ENCODE measurements at regions not wholly inside any gene's neighbourhood (a gene's known extent, or its start where the extent isn't known, plus 50 kb on each side); places are given as distances from the start of the nearest gene placed in this dataset.

GRCh38 chr21:19013916-19014315 is 610.3 kb upstream of the TMPRSS15 start:
- ATAC-seq (ENCODE audit: insufficient read depth, low FRiP score) (no peak), DNase-seq (no peak)
- Histone ChIP-seq H3K36me3 (ENCODE audit: control insufficient read depth in 4 of 4, insufficient read depth in 4 of 4, low read length in 4 of 4) (no peaks in the 10 kb centered on the region), H3K9ac (ENCODE audit: insufficient read depth in 1 of 2, low read length in 2 of 2) (no peak overlapping the region), H3K4me1 (ENCODE audit: control insufficient read depth in 5 of 5, insufficient read depth in 5 of 5, low read length in 5 of 5) (peaks cover 0 to 5% (median 2%) of the 10 kb centered on the region in 5 donors), H3K27me3 (ENCODE audit: control insufficient read depth in 3 of 3, insufficient read depth in 3 of 3, low read length in 2 of 3) (no peaks in the 10 kb centered on the region), H3K27ac (ENCODE audit: low read depth in 1 of 2, low read length in 1 of 2) (no peak overlapping the region), H3K4me3 (no peak overlapping the region), H3K9me3 (ENCODE audit: control insufficient read depth in 4 of 4, insufficient read depth in 3 of 4, low read length in 3 of 4) (no peaks in the 10 kb centered on the region)
- WGBS, 2 donors: 79 to 81% methylated on average over 3 of the region's 3 CpGs
- no peak for TF ChIP-seq CTCF (IDR thresholded peaks at IDR 0.05; ENCODE audit: control extremely low read depth, extremely low read depth)

- Histone ChIP-seq H3K36me3 (ENCODE audit: control insufficient read depth in 4 of 4, insufficient read depth in 4 of 4, low read length in 4 of 4) (no peaks in the 10 kb centered on the region), H3K27me3 (ENCODE audit: control insufficient read depth in 3 of 3, insufficient read depth in 3 of 3, low read length in 2 of 3) (no peaks in the 10 kb centered on the region), H3K9me3 (ENCODE audit: control insufficient read depth in 4 of 4, insufficient read depth in 3 of 4, low read length in 3 of 4) (no peaks in the 10 kb centered on the region), H3K4me3 (no peak overlapping the region), H3K27ac (ENCODE audit: low read depth in 1 of 2, low read length in 1 of 2) (no peak overlapping the region), H3K4me1 (ENCODE audit: control insufficient read depth in 5 of 5, insufficient read depth in 5 of 5, low read length in 5 of 5) (no peaks in the 10 kb centered on the region), H3K9ac (ENCODE audit: insufficient read depth in 1 of 2, low read length in 2 of 2) (no peak overlapping the region)
- DNase-seq: no peak
- ATAC-seq (ENCODE audit: insufficient read depth, low FRiP score): no peak
- TF ChIP-seq CTCF (IDR thresholded peaks at IDR 0.05; ENCODE audit: control extremely low read depth, extremely low read depth): no peak
- WGBS, 2 donors: 66 to 71% methylated on average over 3 of the region's 3 CpGs
Measured at GRCh38 chr21:19018529-19018928, 614.9 kb upstream of the TMPRSS15 start.

GRCh38 chr21:19022978-19023377 is 619.4 kb upstream of the TMPRSS15 start:
- no peak for TF ChIP-seq CTCF (IDR thresholded peaks at IDR 0.05; ENCODE audit: control extremely low read depth, extremely low read depth)
- no peak overlapping the region for H3K27ac ChIP-seq (ENCODE audit: low read depth in 1 of 2, low read length in 1 of 2)
- ATAC-seq (ENCODE audit: insufficient read depth, low FRiP score): no peak
- H3K4me3 ChIP-seq: no peak overlapping the region
- no peaks in the 10 kb centered on the region for H3K27me3 ChIP-seq (ENCODE audit: control insufficient read depth in 3 of 3, insufficient read depth in 3 of 3, low read length in 2 of 3)
- H3K9ac ChIP-seq (ENCODE audit: insufficient read depth in 1 of 2, low read length in 2 of 2): no peak overlapping the region
- DNase-seq: no peak
- peaks cover 0 to 2% (median 0%) of the 10 kb centered on the region in 5 donors for H3K4me1 ChIP-seq (ENCODE audit: control insufficient read depth in 5 of 5, insufficient read depth in 5 of 5, low read length in 5 of 5)
- H3K36me3 ChIP-seq (ENCODE audit: control insufficient read depth in 4 of 4, insufficient read depth in 4 of 4, low read length in 4 of 4): no peaks in the 10 kb centered on the region
- 90 to 97% methylated on average over 4 of the region's 4 CpGs for whole genome bisulfite sequencing, 2 donors
- no peaks in the 10 kb centered on the region for H3K9me3 ChIP-seq (ENCODE audit: control insufficient read depth in 4 of 4, insufficient read depth in 3 of 4, low read length in 3 of 4)

DNA sequence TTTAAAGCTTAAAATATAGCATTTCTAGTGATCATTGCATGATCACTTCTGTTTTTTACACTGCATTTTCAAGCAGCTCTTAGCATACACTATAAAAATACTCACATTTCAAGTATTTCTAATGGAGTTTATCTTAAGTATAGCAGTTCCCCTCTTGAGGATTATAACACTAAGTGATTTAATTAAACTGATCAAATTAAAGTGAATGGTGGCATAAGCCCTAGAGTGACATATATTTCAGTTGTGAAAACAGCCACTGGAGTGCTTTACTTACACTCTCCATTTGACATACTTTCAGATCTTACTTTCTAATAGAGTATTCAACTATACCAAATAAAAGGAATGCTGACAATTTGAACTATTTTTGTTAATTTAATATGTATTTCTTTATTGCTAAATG is 623.3 kb upstream of the TMPRSS15 start:
- no peak for DNase-seq
- no peak overlapping the region for H3K27ac ChIP-seq (ENCODE audit: low read depth in 1 of 2, low read length in 1 of 2)
- no peaks in the 10 kb centered on the region for H3K9me3 ChIP-seq (ENCODE audit: control insufficient read depth in 4 of 4, insufficient read depth in 3 of 4, low read length in 3 of 4)
- no peak overlapping the region for H3K4me3 ChIP-seq
- no peaks in the 10 kb centered on the region for H3K27me3 ChIP-seq (ENCODE audit: control insufficient read depth in 3 of 3, insufficient read depth in 3 of 3, low read length in 2 of 3)
- H3K4me1 ChIP-seq (ENCODE audit: control insufficient read depth in 5 of 5, insufficient read depth in 5 of 5, low read length in 5 of 5): peaks cover 0 to 2% (median 0%) of the 10 kb centered on the region in 5 donors
- H3K9ac ChIP-seq (ENCODE audit: insufficient read depth in 1 of 2, low read length in 2 of 2): no peak overlapping the region
- no peak for TF ChIP-seq CTCF (IDR thresholded peaks at IDR 0.05; ENCODE audit: control extremely low read depth, extremely low read depth)
- no peak for ATAC-seq (ENCODE audit: insufficient read depth, low FRiP score)
- no peaks in the 10 kb centered on the region for H3K36me3 ChIP-seq (ENCODE audit: control insufficient read depth in 4 of 4, insufficient read depth in 4 of 4, low read length in 4 of 4)

Measured in lung (tissue), 11 donors.